ENCODE measurements at regions not wholly inside any gene's neighbourhood (a gene's known extent, or its start where the extent isn't known, plus 50 kb on each side); places are given as distances from the start of the nearest gene placed in this dataset.

DNA sequence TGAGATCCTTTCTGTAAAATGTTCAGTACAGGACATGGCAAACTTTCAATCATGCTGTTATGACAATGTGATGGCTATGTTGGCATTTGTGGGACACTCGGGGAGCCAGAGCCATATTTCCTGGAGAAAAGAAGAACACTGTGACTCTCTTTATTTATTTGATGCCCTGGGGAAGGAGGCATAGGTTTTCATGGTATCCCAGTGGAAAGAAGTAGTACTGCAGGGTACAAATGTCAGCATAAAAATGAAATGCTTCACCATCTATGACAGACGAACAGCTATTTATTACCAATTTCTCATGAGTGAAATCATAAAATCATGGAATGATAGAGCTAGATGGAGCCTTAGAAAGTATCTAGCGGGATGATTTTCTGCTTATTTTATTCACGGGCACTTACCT, 217.1 kb downstream of the COL4A1 start:
- TF ChIP-seq, protein P1, sequence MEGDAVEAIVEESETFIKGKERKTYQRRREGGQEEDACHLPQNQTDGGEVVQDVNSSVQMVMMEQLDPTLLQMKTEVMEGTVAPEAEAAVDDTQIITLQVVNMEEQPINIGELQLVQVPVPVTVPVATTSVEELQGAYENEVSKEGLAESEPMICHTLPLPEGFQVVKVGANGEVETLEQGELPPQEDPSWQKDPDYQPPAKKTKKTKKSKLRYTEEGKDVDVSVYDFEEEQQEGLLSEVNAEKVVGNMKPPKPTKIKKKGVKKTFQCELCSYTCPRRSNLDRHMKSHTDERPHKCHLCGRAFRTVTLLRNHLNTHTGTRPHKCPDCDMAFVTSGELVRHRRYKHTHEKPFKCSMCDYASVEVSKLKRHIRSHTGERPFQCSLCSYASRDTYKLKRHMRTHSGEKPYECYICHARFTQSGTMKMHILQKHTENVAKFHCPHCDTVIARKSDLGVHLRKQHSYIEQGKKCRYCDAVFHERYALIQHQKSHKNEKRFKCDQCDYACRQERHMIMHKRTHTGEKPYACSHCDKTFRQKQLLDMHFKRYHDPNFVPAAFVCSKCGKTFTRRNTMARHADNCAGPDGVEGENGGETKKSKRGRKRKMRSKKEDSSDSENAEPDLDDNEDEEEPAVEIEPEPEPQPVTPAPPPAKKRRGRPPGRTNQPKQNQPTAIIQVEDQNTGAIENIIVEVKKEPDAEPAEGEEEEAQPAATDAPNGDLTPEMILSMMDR (conservative IDR thresholded peaks at IDR 0.05 in 1 of 2, IDR thresholded peaks at IDR 0.05 in 1 of 2; ENCODE audit: extremely low read depth in 1 of 2, insufficient read depth in 1 of 2, low read depth in 1 of 2, low read length in 2 of 2): peak; percentile 32 to 43
- TF ChIP-seq EZH2 (IDR thresholded peaks at IDR 0.05; ENCODE audit: borderline replicate concordance, low read length): no peak
